ENCODE measurements at regions not wholly inside any gene's neighbourhood (a gene's known extent, or its start where the extent isn't known, plus 50 kb on each side); places are given as distances from the start of the nearest gene placed in this dataset.

DNA sequence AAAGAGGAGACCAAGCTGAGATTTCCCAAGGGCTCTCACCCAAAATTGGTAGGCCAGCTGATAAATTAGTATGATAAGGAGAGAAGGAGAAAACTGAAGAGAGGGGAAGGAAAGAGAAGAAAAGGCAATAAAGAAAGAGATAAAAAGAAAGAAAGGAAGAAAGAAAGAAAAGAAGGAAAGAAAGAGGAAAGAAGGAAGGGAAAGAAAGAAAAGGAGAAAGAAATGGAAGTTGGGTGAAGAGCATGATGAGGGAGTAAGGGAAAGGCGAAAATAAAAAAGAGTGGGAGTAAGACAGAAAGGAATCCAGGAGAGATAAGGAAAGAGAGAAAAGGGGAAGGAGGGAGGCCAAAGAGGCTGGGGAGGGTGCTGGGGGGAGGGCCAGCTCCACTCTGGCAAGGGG, 95.4 kb downstream of the MRM1 start:
- no peak for DNase-seq

DNA sequence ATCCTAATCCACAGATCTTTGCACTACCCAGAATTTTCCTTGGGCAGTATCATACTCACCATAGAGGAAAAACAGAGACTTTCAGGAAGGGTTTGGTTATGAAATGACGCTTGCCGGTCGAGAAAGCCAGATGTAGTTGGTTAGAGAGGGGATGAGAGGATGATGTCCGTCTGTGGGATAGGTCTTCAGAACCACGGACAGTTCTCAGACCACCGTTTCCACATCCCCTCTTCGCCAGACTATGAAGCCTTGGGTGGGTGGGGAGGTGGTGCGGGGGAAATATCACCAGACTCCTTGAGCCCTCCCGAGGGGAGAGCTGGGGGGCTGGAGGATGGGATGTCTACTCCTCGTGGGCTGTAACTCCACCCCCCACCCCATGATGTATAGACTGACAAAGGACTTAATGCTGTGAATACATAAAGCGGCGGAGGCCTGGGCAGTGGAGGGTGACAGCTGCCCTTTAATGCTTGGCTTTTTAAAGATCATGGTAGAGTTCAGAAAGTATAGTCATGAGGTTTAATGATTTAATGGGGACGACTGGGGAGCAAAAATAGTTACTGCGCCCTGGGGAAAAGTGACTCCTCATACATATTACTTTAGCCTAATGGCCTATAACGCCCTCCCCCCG, 96.6 kb downstream of the MRM1 start:
- peak; percentile 44 for DNase-seq

DNA sequence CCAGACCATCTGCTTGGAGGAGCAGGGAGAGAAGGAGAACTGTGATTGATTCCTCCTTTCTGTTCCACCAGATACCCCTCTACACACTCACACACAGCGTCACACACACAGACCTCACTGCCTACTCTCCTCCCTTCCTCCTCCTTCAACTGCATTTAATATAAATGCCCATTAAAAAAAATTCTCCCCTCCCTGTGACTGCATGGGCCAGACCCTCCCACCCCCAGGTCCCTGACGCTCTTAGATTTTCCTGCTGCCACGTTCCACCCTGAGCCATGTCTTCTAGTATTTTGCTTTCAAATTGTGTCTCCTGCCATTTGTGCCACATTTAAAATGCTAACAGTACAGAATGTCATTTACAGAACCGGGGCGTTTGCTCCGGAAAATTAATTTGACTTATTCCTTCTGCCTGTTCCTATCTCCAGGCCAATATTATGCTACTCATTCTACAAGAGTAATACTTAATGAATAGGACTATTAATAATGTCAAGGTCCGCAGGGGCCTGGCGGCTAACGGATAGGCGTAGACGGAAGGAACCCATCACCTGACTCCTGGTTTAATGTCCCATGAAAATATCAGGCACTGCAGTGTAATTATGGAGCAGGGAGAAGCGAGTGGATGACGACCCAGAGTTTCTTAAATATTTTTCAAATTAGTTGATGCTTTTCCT, 100.2 kb downstream of the MRM1 start:
- DNase-seq, result peak; percentile 23

DNA sequence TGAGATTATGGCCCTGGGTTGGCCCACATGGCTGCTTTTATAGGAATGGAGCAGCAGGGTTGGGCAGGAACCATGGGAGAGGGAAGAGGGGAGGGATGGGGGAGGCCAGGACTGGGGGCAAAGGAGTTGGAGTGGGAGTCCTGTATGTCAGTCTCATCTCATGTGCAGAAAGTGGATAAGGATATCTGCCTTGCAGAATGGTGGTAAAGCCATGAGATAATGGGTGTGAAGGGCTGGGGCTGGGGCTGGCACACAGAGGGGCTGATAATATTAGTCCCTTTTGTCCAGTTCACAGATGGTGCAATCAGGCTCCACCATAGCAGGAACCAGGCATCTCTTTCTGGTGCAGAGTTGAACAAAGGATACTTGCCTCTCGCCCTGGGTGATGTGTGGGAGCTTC, 101.3 kb downstream of the MRM1 start:
- DNase-seq, result no peak

DNA sequence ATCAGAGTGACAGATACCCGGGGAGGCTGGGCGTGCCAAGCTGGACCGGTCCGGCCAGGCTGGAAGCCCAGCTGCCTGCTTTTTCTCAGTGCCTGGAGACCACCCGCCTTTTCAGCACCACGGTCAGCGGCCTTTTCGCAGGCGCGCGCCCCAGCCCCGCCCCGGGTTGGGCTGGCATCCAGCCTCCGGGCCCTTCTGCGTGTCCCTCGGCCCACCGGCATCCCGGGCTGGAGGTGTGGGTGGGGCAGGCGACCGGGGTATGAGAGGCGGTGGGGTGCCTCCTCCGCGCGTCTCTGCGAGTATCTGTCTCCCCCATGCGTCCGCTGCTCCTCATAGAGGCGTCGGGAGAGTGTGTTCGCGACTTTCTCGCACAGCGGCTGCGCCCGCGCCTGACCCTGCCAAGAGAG, 102.5 kb downstream of the MRM1 start:
- DNase-seq, result no peak

DNA sequence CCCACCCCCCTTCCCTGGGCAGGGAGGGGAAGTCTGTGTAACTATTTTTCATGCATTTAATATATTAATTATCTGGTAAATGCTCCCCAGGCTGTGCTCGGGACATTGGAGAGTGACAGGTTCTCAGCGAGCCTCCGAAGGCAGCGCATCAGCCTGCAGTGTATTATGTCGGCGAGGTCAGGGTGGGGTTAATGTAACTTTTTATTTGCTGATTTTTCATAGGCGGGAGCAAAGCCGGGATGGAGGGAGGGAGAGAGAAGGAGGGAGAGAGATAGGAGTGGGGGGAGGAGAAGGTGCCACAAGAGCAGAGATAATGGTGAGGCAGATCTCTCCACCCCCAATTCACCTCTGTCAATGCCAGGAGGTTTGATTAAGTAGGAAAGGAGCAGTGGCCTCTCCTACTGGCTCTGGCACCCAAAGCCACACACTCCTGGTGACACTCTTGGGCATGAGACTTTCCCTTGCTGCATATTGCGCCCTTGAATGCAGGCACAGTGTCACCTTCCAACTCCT, 104.0 kb downstream of the MRM1 start:
- no peak for DNase-seq

DNA sequence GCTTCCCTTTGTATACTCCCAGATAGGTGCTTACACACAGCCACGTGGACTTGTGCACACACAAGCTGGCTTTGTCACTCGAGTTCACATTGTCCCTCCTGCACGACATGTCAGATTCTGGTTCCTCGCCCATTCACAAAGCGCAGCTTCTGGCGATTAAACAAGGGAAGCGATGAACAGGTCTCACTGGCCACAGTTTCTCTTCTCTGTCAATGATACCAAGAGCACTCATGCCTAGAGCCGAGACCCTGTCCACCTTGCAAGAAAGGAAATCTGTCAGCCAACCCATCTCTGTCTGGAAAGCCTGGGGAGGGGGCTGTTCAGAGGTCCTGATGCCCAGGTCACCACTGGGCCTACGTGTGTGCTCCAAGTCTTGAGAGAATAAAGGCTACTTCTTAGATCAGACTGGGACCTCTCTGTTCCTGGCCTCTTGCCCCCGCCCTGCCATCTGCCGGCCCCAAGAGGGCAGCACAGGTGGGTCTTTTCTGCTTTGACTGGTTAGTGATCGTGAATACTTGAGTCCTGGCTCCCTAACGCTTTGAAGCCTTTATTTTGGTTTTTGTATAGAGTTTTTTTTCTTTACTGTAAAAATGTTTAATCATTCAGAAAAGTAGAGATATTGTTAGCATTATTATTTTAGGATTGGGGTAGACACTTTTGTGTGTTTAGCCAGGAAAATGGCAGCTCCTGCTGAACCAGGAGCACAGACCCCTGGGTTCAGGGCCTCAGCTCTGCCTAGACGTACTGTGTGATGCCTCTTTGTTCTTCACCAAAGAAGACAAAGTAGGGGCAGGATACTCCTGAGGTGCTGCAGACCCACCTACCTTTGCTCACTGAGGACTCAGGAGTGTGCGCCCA, 104.7 kb downstream of the MRM1 start:
- peak; percentile 51 for DNase-seq

DNA sequence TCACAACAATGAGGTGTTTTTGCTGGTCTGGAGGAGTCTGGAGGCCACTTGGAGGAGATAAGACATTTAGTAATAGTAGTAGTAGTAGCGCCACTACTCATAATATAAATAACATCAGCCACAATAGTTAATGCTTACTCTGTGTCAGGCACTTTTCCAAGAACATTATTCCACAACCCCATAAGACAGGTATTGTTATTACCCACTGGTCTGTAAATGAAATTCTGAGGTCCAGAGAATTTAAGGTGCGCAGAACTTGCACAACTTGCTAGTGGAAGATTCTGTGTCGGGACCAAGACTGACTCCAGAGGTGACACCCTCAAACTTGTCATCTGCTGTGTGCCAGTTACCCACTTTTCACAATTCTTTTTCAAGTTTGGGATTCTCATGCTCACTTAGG, 106.5 kb downstream of the MRM1 start:
- DNase-seq, result no peak

DNA sequence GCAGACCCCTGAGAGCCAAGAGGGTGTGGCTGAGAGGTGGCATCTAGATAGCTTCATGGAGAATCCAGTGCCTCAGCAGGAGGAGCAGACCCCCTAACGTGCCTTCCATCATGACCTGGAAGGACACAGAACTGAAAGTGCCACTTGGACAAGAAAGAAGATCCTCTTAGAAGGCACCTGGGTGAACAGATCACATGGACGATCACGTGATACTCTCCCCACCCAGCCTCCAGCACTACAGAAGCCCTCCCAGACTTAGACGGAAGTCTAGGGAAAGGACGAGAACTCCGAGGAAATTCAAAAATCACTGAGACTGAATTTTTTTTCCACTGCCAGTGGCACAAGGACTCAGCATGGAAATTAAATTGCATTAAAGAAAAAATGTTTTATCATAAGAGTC, 113.4 kb downstream of the MRM1 start:
- DNase-seq, result no peak

DNA sequence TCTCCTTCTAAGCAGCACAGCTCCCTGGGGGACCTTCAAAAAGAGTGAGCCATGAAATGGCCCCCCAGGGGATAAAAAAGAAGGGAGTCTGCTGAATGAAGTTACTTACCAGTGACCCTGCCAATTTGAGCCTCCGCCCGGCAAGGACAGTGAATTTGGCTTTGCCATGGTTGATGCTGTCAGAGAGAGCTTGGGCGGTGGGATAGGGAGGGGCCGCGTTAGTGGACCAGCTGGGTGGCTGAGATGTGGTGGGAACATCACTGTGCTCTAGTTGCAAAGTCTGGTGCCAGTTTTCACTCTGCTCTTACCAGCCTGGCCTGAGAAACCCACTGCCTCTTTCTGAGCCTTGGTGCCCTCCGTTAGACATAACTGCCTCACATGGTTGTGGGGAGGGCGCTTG, 114.6 kb downstream of the MRM1 start:
- DNase-seq, result no peak

DNA sequence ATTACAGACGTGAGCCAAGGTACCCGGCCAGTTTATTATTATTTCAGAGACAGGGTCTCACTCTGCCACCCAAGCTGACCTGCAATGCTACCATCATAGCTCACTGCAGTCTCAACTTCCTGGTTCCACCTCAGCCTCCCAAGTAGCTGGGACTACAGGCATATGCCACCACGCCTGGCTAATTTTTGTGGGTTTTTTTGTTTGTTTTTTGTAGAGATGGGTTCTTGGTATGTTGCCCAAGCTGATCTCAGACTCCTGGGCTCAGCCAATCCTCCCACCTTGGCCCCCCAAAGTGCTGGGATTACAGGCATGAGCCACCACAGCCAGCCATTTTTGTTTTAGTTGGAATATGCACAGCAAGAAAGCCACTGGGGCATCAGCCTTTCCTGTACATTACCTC, 115.7 kb downstream of the MRM1 start:
- no peak for DNase-seq

DNA sequence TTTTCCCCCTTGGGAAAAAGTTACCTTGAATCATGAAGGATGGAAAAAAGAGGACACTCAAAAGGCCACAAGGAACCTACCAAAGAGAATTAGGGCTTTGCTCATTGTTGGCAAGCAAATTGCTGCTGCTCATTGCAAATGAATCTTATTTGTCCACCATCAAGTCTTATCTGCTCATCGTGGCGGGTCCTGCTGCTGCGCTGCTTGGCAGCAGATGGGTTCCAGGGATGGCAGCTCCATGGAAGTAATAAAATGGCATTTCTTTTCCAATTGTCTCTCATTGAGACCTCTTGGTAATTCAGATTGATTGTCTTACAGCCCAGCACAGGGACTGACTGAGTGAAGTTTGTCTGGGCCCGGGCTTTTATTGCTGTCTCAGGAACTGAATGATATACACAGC, 118.7 kb downstream of the MRM1 start:
- no peak for DNase-seq

DNA sequence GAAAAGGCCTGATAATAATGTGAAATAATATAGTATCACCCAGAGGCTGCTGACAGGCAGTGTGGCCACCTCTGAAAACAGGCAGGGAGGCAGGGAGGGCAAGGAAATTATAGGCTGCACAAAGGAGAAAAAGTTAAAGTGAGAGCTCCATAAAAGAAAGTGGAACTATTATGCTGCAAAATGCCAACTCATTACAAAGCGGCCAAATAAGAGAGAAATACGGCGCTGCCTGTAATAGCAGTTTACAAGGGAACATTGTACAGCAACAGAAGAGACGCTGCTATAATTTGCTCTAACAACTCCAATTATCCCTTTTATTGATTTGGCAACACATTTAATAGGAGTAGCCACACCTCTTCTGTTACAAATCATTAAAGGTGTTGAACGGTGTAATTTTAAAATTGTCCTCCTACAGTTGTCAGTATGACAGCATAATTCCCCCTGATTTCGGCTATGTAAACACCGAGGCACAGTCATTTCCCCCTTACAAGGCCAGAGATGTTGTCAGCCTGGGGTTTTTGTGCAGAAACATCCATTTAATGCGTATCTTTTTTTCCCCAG, 120.3 kb downstream of the MRM1 start:
- peak; percentile 98 for DNase-seq

DNA sequence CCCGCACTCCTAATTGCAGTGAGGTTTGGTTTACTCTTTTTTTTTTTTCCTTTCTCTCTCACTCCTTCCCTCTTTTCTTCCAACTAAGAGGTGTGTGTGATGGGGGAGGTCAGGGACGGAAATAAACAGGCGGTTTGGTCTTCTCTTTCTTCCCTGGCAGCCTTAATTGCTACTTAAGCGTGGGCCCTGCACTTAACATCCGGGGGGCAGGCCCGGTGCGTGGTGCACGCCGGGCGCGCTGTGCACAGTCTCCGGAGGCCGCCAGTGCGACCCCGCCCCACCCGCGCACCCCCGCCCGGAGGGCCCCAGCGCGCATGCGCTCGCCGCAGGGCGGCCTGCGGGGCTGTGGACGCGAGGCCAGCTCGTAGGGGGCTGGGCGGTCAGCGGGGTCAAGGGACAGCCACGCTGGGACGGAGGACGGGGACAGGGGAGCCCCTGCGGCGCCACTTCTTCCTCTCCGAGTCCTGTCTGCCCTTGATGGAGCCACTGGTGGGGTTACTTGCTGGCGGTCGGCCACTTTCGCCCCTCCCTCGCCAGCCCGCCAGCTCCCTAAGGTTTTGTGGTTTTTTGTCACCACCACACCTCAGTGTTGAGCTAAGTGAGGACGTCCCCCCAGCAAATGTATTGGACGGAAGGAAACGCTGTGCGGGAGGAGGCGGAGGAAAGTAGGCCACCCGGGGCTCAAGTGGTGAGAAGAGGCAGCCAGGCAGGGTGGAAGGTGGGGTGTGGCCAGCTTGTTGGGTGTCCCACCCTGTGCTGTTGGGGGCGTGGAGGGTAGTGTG, 120.9 kb downstream of the MRM1 start:
- DNase-seq, result peak; percentile 98

DNA sequence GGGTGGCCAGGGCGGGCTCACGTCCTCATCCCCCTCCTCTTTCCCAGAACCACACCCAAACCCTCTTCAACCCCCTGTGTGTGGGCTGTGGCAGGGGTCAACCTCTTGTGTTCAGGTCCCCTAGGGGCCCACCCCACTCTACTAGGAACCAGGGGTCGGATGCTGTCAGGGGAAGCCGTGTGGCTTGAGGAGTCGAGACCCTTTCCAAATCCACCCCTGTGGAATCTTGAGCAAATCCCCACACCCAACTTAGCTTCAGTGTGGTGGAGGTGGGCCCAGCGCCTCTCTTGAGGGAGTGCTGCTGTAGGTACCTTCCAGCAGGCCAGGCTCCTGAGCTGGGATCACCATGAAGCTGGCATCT, 121.5 kb downstream of the MRM1 start:
- no peak for DNase-seq

DNA sequence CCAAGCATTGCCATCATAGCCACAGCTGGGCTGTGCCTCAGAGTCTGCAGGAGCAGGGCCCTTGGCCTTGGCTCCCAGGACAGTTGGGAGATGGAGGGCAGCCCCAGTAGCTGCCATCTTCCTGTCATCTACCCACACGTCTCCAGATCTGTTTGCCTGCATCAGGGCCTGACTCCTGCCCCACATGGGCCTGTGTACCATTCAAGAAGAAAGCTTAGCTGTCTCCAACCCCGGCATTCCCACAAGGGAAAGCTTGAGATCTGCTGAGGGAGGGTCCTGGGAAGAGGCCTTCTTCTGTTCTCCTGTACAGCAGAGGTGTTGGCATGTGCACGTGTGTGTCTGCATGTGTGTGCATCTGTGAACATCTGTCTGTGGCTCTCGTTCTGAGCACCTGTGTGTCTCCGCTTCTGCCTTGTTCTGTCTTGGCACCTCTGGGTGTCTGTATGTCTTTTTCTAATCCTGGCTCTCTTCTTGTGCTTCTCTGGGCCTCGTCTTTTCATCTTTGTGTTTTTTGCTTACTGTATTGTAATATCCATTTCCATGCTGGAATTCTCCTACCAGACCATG, 122.2 kb downstream of the MRM1 start:
- DNase-seq, result no peak

DNA sequence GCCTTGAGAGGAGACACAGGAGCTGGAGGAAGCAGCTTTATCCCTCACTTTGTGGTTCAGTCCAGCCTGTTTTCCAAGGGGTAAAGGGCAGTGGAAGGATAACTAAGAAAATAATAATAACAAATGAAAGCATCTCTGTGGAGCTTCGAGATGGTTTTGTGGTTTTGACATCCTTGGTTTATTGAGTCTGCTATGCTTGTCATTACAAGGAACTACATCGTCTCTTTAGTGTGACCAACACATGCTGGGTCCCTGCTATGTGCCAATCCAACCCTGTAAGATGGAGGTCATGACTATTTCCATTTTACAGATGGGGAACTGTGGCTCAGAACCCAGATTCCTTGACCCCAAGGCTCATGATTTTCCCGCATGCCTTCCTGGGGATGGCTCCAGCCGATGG, 124.8 kb downstream of the MRM1 start:
- DNase-seq, result no peak

DNA sequence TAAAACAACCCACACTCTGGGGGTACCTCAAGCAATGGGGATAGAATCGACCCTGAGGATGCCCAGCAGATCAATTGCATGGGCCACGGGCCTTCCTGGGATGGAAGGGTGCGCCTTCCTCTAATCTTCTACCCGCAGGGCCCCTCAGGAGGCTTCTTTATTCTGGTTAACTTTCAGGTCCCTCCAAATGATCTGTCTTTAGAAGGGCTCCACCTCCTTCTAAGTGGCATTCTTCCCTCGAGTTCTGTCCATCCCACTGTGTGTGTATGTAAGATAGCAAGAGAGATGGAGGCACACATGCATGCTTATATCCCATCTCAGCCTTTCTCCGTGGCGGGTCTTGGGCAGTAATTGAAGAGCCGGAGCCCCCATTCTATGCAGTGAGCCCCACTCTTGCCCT, 125.7 kb downstream of the MRM1 start:
- DNase-seq, result no peak

DNA sequence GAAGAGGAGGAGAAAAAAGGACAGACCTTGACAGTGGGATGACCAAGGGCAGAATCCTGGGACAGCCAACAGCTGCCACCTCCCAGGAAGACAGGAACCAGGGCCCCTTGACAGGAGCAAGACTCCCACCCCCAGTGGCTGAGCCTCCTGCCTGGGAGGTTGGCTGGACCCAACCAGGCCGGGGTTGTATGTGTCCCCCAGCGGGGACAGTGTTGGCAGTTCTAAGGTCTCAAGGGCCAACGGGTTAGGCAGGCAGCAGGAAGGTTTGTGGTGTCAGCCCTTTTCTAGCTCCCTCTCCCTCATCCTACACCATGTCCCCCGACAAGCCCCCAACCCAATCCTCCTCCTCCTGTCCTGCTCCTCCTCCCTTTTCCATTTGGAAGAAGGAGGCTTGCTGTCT, 126.2 kb downstream of the MRM1 start:
- DNase-seq, result no peak

DNA sequence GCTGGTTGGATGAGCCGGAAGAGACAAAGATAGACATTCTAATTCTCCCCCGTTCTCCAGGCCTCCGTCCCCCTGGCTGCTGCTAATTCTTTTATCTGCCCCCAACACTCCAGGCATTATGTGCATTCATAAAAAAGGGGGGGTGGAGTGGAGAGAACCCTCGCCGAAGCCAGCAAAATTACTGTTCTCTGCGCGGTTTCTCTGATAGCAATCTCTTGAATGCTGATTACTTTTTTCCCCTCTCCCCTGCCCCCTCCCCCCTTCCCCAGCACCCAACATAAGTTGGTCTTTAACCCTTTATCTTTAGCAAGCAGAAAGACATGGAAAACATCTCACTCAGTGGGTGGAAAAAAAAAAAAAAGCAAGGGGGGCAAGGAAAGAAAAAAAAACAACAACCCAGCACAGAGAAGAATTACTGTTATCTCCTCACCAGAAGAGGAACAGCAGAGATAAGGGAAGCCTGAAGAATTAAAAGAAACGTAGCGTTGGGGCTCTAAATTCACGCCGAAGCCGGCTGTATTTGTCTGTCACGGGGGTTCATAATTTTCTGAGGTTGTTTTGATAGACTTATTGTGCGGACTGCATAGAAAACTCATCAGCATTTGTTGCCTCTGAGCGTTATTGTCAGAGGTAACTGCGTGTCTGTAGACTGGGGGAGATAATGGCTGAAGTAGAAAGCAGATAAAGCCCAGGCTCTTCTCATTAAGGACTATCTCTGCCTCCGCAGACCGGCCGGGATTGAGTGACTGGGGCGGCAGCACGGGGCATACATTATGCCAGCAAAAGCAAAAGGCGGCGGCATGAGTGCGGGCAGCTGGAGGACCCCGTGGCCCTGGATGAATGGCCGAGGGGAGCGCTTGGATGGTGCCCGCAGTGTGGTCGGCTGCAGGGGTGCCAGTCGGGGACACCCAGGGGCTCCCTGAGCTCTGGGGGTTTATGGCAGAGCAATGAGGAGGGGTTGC, 126.9 kb downstream of the MRM1 start:
- peak; percentile 76 for DNase-seq

DNA sequence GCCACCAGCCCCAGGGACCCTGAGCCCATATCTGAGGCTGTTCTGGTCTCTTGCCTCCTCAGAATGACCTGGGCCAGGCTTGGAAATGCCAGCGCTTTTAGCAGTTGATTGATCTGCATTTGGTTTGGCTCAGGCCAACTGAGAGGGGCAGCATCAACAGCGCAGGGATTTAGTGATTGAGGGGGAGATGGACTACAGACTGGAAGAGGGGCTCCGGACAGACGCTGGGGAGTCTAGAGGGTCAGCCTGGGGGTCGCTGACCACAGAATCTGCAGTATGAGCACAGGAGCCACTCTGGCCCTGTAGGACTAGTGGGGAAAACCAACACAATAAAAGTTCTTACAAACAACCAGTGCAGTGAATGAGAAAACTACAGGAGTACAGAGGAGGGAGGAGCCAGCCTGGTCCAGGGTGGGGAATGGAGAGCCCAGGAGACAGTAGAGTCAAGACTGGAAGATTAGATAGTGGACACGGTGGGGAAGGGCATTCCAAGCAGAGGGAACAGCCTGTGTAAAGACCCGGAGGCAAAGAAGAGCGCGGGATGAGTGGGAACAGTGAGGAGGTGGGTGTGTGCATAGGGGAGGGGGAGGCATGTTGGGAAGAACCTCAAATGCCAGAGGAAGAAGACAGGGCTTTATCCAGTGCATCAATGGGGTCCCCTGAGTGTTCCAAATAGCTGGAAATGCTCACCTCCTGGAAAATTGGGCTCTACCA, 128.9 kb downstream of the MRM1 start:
- DNase-seq, result no peak

All from NCI-H2227 treated with DMSO at 0.1 percent for 48 hours (cell line).